ENCODE measurements at regions not wholly inside any gene's neighbourhood (a gene's known extent, or its start where the extent isn't known, plus 50 kb on each side); places are given as distances from the start of the nearest gene placed in this dataset.

DNA sequence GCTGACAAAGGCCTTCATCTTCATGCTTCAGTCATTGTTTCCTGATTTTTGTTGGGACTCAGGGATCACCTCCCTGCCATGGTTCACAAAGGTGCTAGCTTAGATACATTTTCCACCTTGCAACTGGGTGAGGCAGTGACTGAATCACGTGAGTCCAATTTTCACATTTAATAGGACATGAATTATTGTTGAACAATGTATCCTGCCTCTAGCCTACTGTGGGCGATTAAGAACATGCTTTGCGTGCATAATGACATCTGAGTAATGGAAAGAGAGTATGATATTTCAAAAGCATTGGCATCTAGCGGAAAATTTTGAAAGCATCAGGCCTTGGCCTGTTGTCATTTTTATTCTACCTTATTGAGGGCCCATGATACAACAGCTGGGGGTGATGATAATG is 199.2 kb upstream of the JAG1 start:
- TF ChIP-seq, protein P1, sequence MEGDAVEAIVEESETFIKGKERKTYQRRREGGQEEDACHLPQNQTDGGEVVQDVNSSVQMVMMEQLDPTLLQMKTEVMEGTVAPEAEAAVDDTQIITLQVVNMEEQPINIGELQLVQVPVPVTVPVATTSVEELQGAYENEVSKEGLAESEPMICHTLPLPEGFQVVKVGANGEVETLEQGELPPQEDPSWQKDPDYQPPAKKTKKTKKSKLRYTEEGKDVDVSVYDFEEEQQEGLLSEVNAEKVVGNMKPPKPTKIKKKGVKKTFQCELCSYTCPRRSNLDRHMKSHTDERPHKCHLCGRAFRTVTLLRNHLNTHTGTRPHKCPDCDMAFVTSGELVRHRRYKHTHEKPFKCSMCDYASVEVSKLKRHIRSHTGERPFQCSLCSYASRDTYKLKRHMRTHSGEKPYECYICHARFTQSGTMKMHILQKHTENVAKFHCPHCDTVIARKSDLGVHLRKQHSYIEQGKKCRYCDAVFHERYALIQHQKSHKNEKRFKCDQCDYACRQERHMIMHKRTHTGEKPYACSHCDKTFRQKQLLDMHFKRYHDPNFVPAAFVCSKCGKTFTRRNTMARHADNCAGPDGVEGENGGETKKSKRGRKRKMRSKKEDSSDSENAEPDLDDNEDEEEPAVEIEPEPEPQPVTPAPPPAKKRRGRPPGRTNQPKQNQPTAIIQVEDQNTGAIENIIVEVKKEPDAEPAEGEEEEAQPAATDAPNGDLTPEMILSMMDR (conservative IDR thresholded peaks at IDR 0.05; ENCODE audit: low read depth, low read length) = no peak
- no peak overlapping the region for H3K4me3 ChIP-seq (ENCODE audit: low read length)
- no peak for DNase-seq (ENCODE audit: low read depth)

DNA sequence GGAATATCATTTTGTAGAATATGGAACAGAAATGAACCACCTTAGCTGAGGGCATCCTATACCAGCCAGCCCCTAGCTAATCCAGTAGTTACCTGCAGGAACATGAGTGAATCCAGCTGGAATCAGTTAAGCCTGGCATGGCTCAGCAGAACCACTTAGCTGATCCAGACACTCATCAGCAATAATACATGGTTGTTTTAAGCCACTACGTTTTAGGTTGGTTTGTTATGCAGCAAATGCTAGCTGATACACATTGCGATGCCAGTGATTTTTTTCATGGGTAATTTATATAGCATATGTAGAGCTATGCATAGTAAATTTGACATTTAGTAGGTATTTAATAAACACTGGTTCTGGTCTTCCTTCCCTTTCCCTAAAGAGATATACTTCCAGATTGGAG is 201.9 kb upstream of the JAG1 start:
- TF ChIP-seq, protein P1 (conservative IDR thresholded peaks at IDR 0.05; ENCODE audit: low read depth, low read length) = no peak
- no peak overlapping the region for H3K4me3 ChIP-seq (ENCODE audit: low read length)
- DNase-seq (ENCODE audit: low read depth) = no peak

DNA sequence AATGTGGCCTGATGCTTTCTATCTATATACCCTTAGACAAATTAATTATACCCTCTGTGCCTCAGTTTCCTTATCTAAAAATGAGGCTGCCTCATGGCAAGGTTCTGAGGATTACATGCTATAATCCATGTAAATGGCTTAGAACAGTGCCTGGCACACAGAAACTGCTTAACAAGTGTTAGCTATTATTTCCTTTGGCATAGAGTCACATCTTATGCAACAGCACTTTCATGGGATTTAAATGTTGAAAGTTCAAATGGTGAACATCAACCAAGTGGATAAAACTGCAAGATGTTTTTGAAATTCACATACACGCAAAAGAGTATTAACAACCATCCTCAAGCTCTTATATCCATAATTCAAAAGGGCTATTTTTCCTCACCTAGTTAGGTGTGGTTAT is 202.8 kb upstream of the JAG1 start:
- TF ChIP-seq, protein P1 (conservative IDR thresholded peaks at IDR 0.05; ENCODE audit: low read depth, low read length) = no peak
- DNase-seq (ENCODE audit: low read depth) = peak; percentile 79
- H3K4me3 ChIP-seq (ENCODE audit: low read length) = no peak overlapping the region

DNA sequence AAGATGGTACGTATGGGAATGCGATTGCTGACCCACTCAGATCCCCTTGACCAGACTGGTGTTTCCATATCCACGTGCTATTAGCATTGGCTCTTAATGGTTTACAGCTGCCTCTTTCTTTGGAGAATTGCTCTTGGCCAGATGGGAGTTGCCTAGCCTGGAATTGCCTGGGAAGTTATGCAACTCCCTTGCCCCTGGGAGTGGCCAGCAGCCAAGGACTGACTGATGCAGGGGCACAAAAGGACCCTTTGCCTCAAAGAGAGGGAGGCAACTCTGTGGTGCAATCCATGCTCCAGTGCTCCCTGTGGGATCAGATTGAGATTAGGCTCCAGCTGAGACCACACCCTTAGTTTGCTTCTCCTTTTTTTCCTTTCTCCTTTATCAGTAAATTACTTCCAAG is 203.5 kb upstream of the JAG1 start:
- no peak overlapping the region for H3K4me3 ChIP-seq (ENCODE audit: low read length)
- TF ChIP-seq, protein P1 (conservative IDR thresholded peaks at IDR 0.05; ENCODE audit: low read depth, low read length) = no peak
- DNase-seq (ENCODE audit: low read depth) = no peak

DNA sequence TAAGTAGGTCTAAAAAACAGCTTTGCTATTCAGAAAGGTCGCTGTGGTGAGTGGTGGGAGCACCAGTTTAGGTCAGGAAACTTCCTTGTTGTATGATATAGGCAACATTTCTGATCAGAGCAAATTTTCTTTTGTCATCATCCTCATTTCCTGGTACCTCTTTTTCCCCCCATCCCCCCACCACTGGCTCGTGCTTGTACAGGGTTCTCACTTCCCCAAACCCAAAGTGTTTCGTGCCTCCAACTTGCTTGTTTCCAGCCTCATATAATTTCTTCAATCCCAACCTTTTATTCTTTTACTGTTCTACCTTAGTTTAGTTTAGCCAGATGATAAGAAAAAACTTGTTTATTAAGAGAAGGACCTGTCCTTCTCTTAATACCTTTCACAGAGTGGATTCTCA is 209.4 kb upstream of the JAG1 start:
- no peak for DNase-seq (ENCODE audit: low read depth)
- H3K4me3 ChIP-seq (ENCODE audit: low read length) = no peak overlapping the region
- TF ChIP-seq, protein P1 (conservative IDR thresholded peaks at IDR 0.05; ENCODE audit: low read depth, low read length) = no peak

DNA sequence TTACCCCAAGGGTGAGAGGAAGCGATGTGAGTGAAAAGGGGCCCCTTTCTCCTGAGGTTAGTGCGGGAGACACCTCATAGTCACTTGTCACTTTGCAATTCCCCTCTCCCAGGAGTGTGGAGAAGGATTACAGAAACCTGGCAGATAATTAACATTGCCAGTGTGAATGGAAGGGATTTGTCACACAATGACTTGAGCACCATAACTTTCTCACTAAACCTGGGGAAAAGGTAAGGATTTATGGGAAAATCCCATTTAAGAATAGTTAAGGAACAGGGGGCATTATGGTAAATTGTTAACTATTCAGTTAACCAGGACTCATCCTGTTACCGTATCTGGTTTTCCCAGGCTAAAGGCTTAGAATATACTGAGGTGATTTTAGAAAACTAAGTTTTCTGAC is 219.5 kb upstream of the JAG1 start:
- TF ChIP-seq, protein P1 (conservative IDR thresholded peaks at IDR 0.05; ENCODE audit: low read depth, low read length) = no peak
- no peak for DNase-seq (ENCODE audit: low read depth)
- H3K4me3 ChIP-seq (ENCODE audit: low read length) = no peak overlapping the region

DNA sequence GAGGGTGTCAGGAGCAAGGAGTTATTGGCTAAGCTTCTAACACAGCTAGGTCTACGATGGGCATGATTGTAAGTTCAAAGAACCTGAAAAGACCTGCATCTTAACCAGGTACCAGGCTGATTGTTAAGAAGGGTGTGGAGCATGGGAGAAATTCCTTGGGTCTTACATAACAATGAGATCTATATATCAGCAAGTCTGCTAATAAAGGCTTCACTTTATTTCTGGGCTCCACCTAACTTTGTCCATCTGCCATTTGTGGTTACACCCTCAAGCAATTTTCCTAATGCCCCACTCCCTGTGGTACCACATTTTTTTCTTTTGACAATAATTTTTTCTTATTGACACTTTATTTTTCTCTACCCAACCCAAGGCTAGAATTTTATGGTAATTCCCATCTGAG is 223.5 kb upstream of the JAG1 start:
- DNase-seq (ENCODE audit: low read depth) = no peak
- no peak overlapping the region for H3K4me3 ChIP-seq (ENCODE audit: low read length)
- TF ChIP-seq, protein P1 (conservative IDR thresholded peaks at IDR 0.05; ENCODE audit: low read depth, low read length) = no peak
